Activated T-cell treated with anti-CD3 and anti-CD28 coated beads for 24 hours (primary cell): ENCODE measurements at regions not wholly inside any gene's neighbourhood (a gene's known extent, or its start where the extent isn't known, plus 50 kb on each side); places are given as distances from the start of the nearest gene placed in this dataset.

Source experiments
- DNase-seq: peaks from one replicate; pipeline ENCODE4 v3.0.0-alpha.2; 2020; ENCODE audit warnings: low read depth

DNA sequence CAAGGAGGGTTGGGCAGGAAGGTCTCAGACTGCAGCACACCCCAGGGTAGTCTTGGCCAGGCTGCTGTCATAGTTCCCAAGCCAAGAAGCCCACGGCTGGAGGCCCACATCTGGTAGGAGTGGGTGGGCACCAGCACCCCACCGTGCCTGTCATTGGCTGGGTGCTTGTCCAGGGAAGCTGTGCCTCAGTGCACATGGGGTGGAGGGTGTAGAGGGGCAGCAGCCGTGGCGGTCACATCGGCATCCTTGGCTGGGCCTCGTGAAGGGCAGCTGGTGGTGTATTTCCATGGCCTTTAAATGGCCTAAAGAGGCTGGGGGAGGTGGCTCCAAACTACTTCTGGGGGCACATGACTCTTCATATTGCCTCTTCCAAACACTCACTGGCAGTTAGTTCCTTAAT is 119.6 kb upstream of the USP24 start:
- no peak for DNase-seq

GRCh38 chr1:55334160-55334559 is 119.0 kb upstream of the USP24 start:
- no peak for DNase-seq

DNA sequence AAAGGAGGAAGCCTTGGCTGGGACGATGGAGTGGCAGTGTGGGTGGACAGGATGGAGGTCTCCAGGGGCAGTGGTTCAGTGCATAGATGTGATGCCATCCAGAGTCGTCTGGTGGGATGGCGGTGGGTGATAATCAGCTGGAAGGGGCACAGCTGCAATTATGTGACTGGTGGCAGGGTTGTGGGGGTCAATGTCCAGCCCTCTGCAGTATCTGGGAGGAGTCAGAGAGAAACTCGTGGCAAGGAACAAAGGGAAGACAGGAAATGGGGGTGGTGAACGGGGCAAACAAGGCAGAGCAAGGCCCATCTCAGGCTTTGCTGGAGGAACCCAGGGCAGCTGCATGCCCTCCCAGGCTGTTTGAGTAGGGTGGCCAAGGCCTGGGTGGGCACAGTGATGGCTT is 118.3 kb upstream of the USP24 start:
- no peak for DNase-seq

- DNase-seq = no peak
These were observed 116.2 kb upstream of the USP24 start for GRCh38 chr1:55331351-55331750.

DNA sequence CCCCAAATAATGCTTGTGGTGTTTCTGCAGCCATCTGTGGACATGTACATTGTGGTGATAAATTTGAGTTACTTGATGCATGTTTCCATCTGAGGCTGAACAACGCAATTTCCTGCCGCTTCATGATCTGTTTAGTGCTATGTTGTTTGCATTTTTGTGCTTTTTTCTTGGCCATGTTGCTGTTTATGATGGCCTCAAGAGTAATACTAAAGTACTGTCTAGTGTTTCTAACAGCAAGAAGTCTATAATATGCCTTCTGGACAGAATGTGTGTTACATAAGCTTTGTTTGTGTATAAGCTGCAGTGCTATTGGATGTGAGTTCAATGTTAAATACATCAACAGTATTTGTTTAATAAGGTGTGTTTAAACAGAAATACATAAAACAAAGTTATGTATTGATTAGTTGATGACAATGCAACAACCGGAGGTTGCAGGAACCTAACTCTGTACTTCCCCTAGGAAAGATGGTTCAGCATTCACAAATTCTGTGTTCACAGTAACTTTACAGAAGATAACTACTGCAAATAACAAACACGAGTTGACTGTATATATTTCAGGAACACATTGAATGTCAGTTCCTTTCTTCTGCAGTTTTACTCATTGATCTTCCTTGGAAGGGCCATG is 114.8 kb upstream of the USP24 start:
- no peak for DNase-seq

GRCh38 chr1:55329091-55329490 is 113.9 kb upstream of the USP24 start:
- no peak for DNase-seq

DNA sequence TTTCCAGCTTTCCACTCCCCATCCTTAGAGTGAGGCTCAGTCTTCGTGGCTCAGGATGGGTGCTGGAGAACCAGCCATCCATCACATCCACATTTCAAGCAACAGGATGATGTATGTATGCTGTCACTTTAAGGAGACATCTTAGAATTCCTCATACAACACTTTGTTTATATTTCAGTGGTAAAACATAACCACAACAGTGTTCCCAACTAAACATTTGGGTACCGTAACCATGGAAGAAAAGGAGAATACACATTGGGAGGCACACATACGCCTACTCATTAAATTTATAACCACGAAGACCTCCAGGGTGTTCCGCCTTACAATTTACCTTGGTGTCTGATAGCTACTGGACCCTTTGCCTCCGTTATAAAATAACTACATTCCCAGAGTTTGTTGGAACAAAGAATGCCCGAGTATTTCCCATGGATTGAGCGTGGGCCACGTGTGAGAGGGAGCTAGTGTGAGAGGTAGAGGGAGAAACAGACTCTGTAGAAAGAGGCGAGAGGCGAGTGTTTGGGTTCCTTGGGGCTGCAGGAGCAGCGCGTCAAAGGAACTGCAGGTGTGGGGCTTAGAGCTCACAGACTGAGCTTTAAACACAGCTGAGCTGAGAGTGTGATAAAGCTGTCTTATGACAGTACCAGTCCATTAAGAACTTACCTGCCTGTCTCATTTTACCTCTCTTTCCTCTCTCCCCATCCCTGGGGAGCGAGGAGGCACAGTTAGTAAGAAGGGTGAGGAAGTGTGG is 111.5 kb upstream of the USP24 start:
- DNase-seq = no peak

DNA sequence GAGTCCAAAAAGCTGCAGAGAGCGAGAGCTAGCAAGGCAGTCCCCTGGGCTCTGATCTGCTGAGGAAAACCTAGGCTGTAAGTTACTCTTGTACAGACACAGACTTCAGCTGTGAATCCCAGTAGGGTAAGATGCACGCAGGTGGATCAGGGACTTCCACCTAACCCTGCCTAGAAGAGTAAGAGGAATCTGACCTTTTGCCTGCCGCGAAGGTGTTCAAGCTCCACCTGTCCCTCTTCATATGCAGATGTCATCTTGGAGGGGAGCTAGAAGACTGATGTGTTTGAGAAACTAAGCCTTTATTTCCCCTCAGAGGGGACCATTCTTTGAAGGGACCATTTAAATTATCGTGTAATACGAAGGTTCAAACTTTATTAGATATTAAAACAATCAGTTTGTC is 108.6 kb upstream of the USP24 start:
- no peak for DNase-seq

DNA sequence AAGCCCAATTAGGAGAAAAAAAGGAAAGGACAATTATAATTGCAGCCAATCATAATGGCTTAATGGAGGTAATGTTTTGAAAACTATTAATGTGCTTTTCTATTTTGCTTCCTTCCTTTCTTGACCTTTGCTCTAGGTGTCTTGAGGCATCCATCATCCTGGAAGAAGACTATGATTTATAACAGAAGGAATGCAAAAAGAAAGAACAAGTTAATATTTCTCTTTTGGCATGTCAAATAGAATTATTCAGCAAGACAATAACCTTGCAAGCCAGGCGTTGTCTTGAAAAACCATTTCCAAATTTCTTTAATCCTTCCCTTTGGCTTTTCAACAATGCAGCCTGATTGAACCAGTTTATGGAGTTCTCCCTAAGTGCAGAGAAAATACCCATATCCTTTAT is 107.7 kb upstream of the USP24 start:
- DNase-seq = no peak

DNA sequence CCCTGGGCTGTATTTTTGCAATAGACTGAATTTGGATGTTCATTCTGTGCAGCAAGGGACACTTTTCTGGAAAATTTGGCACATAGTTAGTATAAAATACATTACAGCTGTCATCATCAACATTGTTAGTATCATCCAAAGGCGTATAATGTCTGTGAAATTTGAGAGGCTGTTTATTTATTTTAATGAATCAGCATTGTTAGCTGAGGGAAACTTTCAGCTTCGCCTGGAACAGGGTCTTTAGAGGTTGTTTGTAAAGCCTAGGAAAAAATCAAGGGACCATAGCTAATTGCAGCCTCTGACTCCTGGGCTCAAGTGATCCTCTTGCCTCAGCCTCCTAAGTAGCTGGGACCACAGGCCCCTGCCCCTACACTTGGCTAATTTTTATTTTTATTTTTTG is 106.8 kb upstream of the USP24 start:
- no peak for DNase-seq

GRCh38 chr1:55320891-55321290 is 105.7 kb upstream of the USP24 start:
- no peak for DNase-seq

GRCh38 chr1:55318116-55318817 is 103.1 kb upstream of the USP24 start:
- no peak for DNase-seq

GRCh38 chr1:55317673-55318072 is 102.5 kb upstream of the USP24 start:
- DNase-seq = no peak

- no peak for DNase-seq
These were observed 101.9 kb upstream of the USP24 start for GRCh38 chr1:55316947-55317662.

- no peak for DNase-seq
These were observed 101.3 kb upstream of the USP24 start for GRCh38 chr1:55316502-55316901.

- no peak for DNase-seq
These were observed 100.4 kb upstream of the USP24 start for GRCh38 chr1:55315552-55315951.

DNA sequence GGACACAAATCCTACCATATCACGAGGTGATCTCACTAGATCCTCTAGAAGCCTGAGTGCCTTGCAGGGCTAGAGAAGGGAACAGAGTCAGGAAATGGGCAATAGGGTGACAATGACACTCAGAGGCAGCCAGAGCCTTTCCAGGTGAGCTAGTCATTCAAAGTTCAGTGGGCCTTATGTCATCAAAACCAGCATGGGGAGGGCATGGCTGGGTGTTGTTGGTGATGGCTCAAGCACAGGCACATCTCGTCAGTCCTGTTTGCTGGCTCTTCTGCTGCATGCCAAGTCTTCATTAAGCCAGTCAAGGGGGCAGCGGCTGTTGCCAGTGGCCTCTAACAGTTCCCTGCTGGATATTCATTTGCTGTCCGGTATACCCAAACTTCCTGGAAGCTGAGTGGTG is 99.6 kb upstream of the USP24 start:
- no peak for DNase-seq

DNA sequence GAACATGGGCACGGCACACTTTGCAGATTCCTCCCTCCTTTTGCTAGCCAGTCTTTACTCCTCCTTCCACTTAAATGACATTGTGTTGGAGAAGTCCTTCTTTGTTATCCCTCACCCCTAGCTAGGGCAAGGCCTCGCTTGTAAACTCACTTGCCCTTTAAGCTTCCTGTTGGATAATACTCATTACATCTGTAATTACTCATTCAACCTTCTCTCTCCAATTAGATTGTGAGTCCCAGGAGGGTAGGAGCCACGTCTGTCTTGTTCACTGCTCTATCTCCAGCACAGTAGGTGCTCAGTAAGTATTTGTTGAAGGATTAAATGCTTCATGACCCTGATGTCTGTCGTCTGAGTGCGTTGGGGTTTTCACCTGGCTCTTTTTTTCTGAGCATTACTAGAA is 98.7 kb upstream of the USP24 start:
- DNase-seq = no peak

- no peak for DNase-seq
These were observed 96.8 kb upstream of the USP24 start for GRCh38 chr1:55311979-55312378.

DNA sequence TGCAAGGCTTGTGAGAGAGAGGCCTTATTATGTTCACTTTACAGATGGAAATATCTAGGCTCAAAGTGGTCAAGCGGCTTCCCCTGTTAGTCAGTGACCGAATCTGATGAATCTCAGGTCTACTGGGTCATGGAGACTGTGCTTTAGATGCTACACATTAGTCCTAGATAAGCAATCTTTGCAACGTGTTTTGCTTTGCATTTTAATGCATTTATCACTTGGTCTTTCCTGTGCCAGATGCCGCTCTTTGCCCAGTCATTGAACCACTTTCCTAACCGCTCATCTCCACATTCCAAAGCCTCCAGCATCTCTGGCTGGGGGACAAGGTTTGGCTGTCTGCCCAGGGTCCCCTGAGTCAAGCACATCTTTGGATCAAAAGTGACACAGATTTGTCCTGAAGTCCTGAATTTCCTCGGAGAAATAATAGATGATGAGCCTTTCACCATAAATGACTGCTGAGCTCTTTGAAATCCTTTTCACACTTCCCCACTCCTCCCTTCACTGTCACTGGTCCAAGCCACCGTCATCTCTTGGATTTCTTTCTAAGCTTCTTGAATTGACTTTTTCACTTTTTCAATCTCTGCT is 96.0 kb upstream of the USP24 start:
- DNase-seq = no peak

DNA sequence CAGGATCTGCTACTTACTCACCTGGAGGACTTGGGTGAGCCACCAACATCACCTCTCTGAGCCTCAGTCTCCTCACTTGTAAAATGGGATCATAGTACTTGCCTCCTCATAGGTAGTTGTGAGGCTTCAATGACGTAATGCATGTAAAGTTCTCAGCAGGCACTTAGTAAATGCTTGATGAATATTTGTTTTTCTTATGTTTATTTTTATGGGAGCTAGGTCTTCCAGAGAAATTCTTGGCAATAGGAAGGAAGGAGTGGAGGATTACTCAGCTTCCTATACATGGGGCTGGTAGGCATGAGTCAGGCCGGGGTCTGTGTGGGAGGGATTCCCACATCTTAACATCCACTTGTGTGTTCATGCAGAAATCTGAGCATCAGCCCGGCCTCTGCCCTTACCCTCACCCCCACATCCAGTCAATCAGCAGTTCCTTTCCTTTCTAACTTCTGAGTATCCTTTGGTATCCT is 95.4 kb upstream of the USP24 start:
- no peak for DNase-seq

GRCh38 chr1:55309786-55310504 is 94.8 kb upstream of the USP24 start:
- DNase-seq = no peak
